ENCODE measurements at regions not wholly inside any gene's neighbourhood (a gene's known extent, or its start where the extent isn't known, plus 50 kb on each side); places are given as distances from the start of the nearest gene placed in this dataset.

DNA sequence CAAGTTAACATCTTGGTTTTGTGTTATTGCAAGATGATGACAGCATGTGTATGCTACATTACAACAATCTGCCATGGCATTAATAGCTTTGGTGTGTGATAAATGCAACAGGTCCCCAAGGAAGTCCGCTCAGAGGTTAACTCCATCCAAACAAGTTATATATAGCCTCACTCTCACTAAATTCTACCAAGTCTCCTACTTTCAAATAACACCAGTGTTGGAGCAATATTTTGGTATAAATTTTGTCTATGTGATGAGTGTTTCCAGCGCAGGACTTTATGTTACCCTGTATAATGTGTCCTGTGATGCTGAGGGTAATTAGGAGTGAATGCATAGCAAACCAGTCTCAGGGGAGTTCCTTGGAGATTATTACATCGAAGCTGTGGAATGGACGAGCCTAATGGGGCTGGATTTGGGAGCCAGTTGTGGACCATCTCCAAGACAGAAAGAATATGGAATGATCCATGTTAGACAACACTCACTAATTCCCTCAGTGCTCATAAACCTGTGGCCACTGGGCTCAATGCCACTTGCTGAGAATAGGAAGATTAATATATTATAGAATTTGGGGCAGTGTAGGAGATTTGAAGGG is 127.6 kb upstream of the CXCL12 start:
- DNase-seq (ENCODE audit: low read depth): no peak
- H3K4me3 ChIP-seq (ENCODE audit: low read depth, low read length): no peak overlapping the region
- TF ChIP-seq, protein P1, sequence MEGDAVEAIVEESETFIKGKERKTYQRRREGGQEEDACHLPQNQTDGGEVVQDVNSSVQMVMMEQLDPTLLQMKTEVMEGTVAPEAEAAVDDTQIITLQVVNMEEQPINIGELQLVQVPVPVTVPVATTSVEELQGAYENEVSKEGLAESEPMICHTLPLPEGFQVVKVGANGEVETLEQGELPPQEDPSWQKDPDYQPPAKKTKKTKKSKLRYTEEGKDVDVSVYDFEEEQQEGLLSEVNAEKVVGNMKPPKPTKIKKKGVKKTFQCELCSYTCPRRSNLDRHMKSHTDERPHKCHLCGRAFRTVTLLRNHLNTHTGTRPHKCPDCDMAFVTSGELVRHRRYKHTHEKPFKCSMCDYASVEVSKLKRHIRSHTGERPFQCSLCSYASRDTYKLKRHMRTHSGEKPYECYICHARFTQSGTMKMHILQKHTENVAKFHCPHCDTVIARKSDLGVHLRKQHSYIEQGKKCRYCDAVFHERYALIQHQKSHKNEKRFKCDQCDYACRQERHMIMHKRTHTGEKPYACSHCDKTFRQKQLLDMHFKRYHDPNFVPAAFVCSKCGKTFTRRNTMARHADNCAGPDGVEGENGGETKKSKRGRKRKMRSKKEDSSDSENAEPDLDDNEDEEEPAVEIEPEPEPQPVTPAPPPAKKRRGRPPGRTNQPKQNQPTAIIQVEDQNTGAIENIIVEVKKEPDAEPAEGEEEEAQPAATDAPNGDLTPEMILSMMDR (conservative IDR thresholded peaks at IDR 0.05; ENCODE audit: low read depth, low read length): no peak

DNA sequence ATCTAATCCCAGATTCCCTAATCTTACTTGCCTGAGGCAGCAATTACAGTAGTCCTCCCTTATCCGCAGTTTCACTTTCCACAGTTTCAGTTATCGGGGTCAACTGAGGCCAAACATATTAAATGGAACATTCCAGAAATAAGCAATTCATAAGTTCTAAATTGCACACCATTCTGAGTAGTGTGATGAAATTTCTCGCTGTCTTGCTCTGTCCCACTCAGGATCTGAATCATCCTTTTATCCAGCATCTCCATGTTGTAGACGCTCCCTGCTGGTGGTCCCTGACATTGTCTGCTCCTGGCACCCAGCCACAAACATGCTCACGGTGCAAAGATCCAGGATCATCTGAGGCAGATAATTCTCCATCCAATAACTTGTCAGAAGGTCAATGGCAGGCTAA is 128.7 kb upstream of the CXCL12 start:
- no peak overlapping the region for H3K4me3 ChIP-seq (ENCODE audit: low read depth, low read length)
- TF ChIP-seq, protein P1 (conservative IDR thresholded peaks at IDR 0.05; ENCODE audit: low read depth, low read length): no peak
- DNase-seq (ENCODE audit: low read depth): no peak

DNA sequence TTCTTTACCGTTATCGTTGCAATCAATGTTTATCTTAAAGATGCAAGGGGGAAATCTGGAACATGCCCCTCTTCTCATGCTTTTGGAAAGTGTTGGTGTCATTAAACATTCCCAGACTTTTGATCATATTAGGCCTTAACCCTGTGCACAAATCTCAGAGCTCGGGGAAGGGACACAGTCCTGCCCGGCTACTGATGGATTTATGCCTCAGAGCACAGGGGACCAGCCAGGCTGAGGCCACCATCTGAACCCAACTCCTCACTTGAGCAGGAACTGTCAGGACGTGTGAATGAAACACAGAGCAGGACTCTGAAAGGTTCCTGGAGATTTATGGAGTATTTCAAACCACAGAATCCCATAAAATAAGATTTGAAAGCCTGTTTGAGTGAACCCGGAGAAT is 132.0 kb upstream of the CXCL12 start:
- H3K4me3 ChIP-seq (ENCODE audit: low read depth, low read length): no peak overlapping the region
- DNase-seq (ENCODE audit: low read depth): no peak
- TF ChIP-seq, protein P1 (conservative IDR thresholded peaks at IDR 0.05; ENCODE audit: low read depth, low read length): no peak

DNA sequence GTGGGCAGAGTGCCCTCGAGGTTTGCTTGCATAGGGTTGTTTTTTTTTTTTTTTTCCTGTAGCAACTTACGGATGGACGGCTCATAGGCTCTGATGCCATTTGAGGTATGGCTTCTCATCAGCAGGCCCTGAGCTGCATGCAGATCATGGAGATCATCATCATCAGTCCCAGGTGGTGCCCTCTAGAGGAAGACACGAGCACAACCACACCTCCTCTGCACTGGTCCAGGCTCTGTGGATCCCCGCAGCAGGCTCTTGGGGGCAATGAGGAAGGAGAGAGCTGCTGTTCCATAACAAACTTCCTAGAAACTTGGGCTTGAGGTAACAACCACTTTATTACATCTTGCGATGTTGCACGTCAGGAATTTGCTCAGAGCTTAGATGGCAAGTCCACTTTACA is 132.7 kb upstream of the CXCL12 start:
- H3K4me3 ChIP-seq (ENCODE audit: low read depth, low read length): no peak overlapping the region
- DNase-seq (ENCODE audit: low read depth): no peak
- TF ChIP-seq, protein P1 (conservative IDR thresholded peaks at IDR 0.05; ENCODE audit: low read depth, low read length): peak; percentile 45

DNA sequence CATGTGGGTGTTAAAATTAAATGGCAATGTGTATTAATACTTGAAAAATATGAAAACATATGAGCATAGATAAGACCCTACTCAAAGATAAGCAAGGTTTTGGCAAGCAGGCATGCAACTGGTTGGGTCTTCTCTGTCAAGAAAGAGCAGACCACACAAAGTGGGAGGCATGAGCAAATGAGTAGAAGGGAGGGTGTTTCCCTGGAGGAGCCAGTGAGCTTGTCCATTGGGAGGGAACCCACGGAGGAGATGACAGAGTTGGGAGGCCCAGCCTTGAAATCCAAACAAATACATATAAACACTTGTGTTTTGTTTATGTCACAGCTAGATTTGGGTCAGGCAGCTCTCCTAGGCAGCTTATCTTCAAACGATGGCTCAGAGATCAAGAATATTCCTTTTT is 134.5 kb upstream of the CXCL12 start:
- TF ChIP-seq, protein P1 (conservative IDR thresholded peaks at IDR 0.05; ENCODE audit: low read depth, low read length): no peak
- DNase-seq (ENCODE audit: low read depth): no peak
- no peak overlapping the region for H3K4me3 ChIP-seq (ENCODE audit: low read depth, low read length)

DNA sequence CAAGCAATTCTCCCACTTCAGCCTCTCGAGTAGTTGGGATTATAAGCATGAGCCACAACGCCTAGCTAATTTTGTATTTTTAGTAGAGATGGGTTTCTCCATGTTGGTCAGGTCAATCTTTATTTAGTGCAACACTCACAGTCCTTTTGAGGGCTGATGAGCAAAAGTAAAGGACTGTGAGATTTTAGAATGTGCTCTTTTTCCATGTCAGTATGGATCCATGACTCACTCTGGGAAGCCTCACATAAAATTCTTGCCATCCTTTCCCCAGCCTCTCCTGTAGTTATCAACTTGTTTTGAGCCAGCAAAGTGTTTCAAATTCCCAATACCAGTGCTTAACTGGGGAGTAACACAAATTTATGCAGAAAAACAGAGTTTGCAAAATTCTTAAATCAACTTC is 135.8 kb upstream of the CXCL12 start:
- no peak overlapping the region for H3K4me3 ChIP-seq (ENCODE audit: low read depth, low read length)
- DNase-seq (ENCODE audit: low read depth): no peak
- TF ChIP-seq, protein P1 (conservative IDR thresholded peaks at IDR 0.05; ENCODE audit: low read depth, low read length): no peak

DNA sequence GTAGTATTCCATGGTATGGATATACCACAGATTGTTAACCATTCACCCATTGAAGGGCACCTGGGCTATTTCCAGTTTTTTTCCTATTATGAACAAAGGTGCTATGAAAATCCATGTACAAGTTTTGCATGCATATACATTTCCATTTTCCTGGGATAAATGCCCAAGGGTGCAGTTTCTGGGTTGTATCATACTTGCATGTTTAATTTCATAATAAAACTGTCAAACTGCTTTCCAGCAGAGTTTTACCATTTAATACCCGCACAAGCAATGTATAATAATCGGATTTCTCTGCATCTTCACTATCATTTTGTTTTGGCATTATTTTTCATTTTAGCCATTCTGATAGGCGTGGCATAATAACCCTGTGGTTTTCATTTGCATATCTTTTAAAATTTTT is 154.3 kb upstream of the CXCL12 start:
- no peak overlapping the region for H3K4me3 ChIP-seq (ENCODE audit: low read depth, low read length)
- TF ChIP-seq, protein P1 (conservative IDR thresholded peaks at IDR 0.05; ENCODE audit: low read depth, low read length): no peak
- DNase-seq (ENCODE audit: low read depth): no peak
